Natural killer cell (primary cell): ENCODE measurements at regions not wholly inside any gene's neighbourhood (a gene's known extent, or its start where the extent isn't known, plus 50 kb on each side); places are given as distances from the start of the nearest gene placed in this dataset.

Source experiments
- ATAC-seq, 3 donors: fragments of 150-1000 bp in 2 of 3; fragments of 200-7000 bp in 1 of 3; cut with Tn5 transposase; 1 replicate in 1 of 3; 2 replicates in 2 of 3; pipeline ENCODE4 v1.10.0; 2021; ENCODE audit warnings: mild to moderate bottlenecking in 2 of 3, moderate library complexity in 2 of 3
- DNase-seq, 2 donors: peaks; one replicate each; pipeline versions ENCODE4 v3.0.0 to v3.0.0-alpha.2; 2013 to 2021; ENCODE audit warnings: mixed read lengths in 1 of 2
- H3K27ac ChIP-seq: one replicate; pipeline ENCODE4 v1.5.1; 2013; ENCODE audit warnings: mild to moderate bottlenecking, low read length
- H3K27me3 ChIP-seq: one replicate; pipeline ENCODE4 v1.6.1; 2013; ENCODE audit warnings: low read length; ENCODE audit not compliant: control insufficient read depth, insufficient read depth
- H3K36me3 ChIP-seq: one replicate; pipeline ENCODE4 v1.6.1; 2013; ENCODE audit warnings: low read length; ENCODE audit not compliant: control insufficient read depth, insufficient read depth
- H3K4me1 ChIP-seq: one replicate; pipeline ENCODE4 v1.6.1; 2013; ENCODE audit warnings: low read length; ENCODE audit not compliant: control insufficient read depth, insufficient read depth
- H3K4me3 ChIP-seq: one replicate; pipeline ENCODE4 v1.5.1; 2013; ENCODE audit warnings: low read length
- H3K9me3 ChIP-seq: one replicate; pipeline ENCODE4 v1.6.1; 2013; ENCODE audit warnings: low read length; ENCODE audit not compliant: control insufficient read depth, insufficient read depth
- H3K27ac Mint-ChIP-seq, 2 donors: one replicate each; pipeline ENCODE4 v1.8.0; 2022; ENCODE audit warnings: mild to moderate bottlenecking in 2 of 2, mixed read lengths in 2 of 2, moderate library complexity in 1 of 2
- H3K27me3 Mint-ChIP-seq, 2 donors: one replicate each; pipeline ENCODE4 v1.8.0; 2022; ENCODE audit warnings: low read depth in 2 of 2, mixed read lengths in 2 of 2
- H3K36me3 Mint-ChIP-seq: one replicate; pipeline ENCODE4 v1.8.0; 2022; ENCODE audit warnings: mixed read lengths
- H3K4me1 Mint-ChIP-seq, 2 donors: one replicate each; pipeline ENCODE4 v1.8.0; 2022; ENCODE audit warnings: mixed read lengths in 2 of 2
- H3K4me3 Mint-ChIP-seq: one replicate; pipeline ENCODE4 v1.8.0; 2022; ENCODE audit warnings: mild to moderate bottlenecking, moderate library complexity, mixed read lengths
- H3K9me3 Mint-ChIP-seq, 2 donors: one replicate each; pipeline ENCODE4 v1.8.0; 2022; ENCODE audit warnings: mixed read lengths in 2 of 2
- WGBS: methylation state at CpG from one replicate; pipeline ENCODE4 v1.1.7; 2013; ENCODE audit warnings: missing lambda C conversion rate; ENCODE audit not compliant: insufficient coverage; 5-methylcytosine and 5-hydroxymethylcytosine counted together
- intact Hi-C: fragments of 100-400 bp; cut with micrococcal nuclease; formaldehyde crosslinking; loops from one replicate; pipeline ENCODE4 v1.14.2; 2022
- TF ChIP-seq, protein P1 (sequence below): fragments of 200-600 bp; IDR thresholded peaks from one replicate; pipeline ENCODE4 v1.8.0; 2022; ENCODE audit warnings: antibody characterized with exemption

DNA sequence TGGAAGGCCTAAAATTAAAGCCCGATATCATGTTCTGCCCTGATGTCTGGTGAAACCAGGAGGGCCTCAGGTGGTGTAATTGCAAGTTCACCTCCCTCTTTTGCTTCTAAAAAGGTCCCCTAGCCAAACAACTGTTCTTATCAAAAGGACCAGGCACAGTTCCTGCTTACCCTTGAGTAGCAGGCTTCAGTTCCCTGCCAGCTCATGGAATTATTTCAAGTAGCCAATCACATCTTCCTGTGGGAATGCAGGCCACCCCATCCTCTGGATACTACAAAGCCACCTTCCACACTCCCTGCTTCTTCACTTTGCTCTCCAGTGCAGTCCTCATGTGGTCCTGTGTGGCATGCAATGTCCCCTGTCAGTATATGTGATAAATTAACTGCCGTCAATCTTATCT lies 97.7 kb upstream of the GALNT17 start:
- H3K27me3 ChIP-seq: no peaks in the 10 kb centered on the region
- no peaks in the 10 kb centered on the region for H3K36me3 ChIP-seq
- WGBS: 98% methylated on average over 2 of the region's 2 CpGs
- no peaks in the 10 kb centered on the region for H3K4me1 Mint-ChIP-seq
- ATAC-seq (no peak), DNase-seq (no peak)
- TF ChIP-seq, protein P1, sequence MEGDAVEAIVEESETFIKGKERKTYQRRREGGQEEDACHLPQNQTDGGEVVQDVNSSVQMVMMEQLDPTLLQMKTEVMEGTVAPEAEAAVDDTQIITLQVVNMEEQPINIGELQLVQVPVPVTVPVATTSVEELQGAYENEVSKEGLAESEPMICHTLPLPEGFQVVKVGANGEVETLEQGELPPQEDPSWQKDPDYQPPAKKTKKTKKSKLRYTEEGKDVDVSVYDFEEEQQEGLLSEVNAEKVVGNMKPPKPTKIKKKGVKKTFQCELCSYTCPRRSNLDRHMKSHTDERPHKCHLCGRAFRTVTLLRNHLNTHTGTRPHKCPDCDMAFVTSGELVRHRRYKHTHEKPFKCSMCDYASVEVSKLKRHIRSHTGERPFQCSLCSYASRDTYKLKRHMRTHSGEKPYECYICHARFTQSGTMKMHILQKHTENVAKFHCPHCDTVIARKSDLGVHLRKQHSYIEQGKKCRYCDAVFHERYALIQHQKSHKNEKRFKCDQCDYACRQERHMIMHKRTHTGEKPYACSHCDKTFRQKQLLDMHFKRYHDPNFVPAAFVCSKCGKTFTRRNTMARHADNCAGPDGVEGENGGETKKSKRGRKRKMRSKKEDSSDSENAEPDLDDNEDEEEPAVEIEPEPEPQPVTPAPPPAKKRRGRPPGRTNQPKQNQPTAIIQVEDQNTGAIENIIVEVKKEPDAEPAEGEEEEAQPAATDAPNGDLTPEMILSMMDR: no peak
- no peaks in the 10 kb centered on the region for H3K36me3 Mint-ChIP-seq
- no peak overlapping the region for H3K4me3 ChIP-seq
- H3K9me3 ChIP-seq: peaks cover 3% of the 10 kb centered on the region
- H3K4me1 ChIP-seq: no peaks in the 10 kb centered on the region
- H3K27ac Mint-ChIP-seq: no peak overlapping the region
- peaks cover 13 to 20% of the 10 kb centered on the region in 2 donors for H3K9me3 Mint-ChIP-seq
- no peak overlapping the region for H3K4me3 Mint-ChIP-seq
- intact Hi-C loops: no loop called here
- H3K27ac ChIP-seq: no peak overlapping the region
- H3K27me3 Mint-ChIP-seq: no peaks in the 10 kb centered on the region

DNA sequence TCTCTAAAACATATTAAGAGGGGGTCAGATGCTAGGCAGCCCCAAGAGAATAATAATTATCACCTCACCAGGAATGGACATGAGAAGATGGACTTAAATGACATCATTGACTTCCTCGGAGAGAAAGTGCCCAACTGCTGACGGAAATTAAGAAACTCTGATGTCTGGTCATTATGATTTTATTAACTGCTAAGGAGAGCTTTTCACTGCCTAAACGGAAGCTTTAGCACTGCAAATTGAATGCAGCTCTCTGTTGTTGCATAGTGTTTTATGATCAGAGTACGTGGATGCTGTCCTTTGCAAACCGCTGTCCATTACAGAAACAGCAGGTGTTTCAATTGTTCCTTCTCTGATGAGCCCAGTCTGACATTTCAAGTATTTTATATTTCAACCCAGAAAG lies 89.4 kb upstream of the GALNT17 start:
- H3K4me1 ChIP-seq: no peaks in the 10 kb centered on the region
- H3K27me3 Mint-ChIP-seq: no peaks in the 10 kb centered on the region
- intact Hi-C loops: no loop called here
- no peaks in the 10 kb centered on the region for H3K36me3 Mint-ChIP-seq
- DNase-seq (no peak), ATAC-seq (no peak)
- no peaks in the 10 kb centered on the region for H3K4me1 Mint-ChIP-seq
- WGBS: 80% methylated on average over 5 of the region's 5 CpGs
- H3K27ac Mint-ChIP-seq: no peak overlapping the region
- H3K36me3 ChIP-seq: no peaks in the 10 kb centered on the region
- TF ChIP-seq, protein P1: no peak
- peaks cover 7% of the 10 kb centered on the region for H3K9me3 ChIP-seq
- H3K27ac ChIP-seq: no peak overlapping the region
- H3K9me3 Mint-ChIP-seq: peaks cover 14 to 17% of the 10 kb centered on the region in 2 donors
- H3K4me3 ChIP-seq: no peak overlapping the region
- no peak overlapping the region for H3K4me3 Mint-ChIP-seq
- H3K27me3 ChIP-seq: no peaks in the 10 kb centered on the region

DNA sequence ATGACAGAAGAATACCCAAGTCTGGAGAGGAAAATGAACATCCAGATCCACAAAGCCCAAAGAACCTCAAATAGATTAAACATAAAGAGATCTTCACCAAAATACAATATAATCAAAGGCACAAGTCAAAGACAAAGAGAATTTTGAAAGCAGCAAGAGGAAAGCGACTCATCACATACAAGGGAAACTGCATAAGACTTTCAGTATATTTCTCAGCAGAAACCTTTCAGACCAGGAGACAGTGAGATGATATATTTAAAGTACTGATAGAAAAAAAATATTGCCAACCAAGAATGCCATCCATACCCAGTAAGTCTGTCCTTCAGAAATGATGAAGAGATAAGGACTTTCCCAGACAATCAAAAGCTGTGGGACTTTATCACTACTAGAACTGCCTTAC lies 81.5 kb upstream of the GALNT17 start:
- intact Hi-C loops: no loop called here
- Histone ChIP-seq H3K4me1 (no peaks in the 10 kb centered on the region), H3K4me3 (no peak overlapping the region), H3K36me3 (no peaks in the 10 kb centered on the region), H3K27ac (no peak overlapping the region), H3K27me3 (no peaks in the 10 kb centered on the region), H3K9me3 (peaks cover 17% of the 10 kb centered on the region)
- Mint-ChIP-seq H3K36me3 (peaks cover 11% of the 10 kb centered on the region), H3K27me3 (no peaks in the 10 kb centered on the region), H3K4me3 (no peak overlapping the region), H3K4me1 (no peaks in the 10 kb centered on the region), H3K9me3 (peaks cover 11 to 19% of the 10 kb centered on the region in 2 donors), H3K27ac (no peak overlapping the region)
- no peak for DNase-seq
- WGBS: 80% methylated on average over 1 of the region's 1 CpG
- TF ChIP-seq, protein P1: no peak
- ATAC-seq: no peak

DNA sequence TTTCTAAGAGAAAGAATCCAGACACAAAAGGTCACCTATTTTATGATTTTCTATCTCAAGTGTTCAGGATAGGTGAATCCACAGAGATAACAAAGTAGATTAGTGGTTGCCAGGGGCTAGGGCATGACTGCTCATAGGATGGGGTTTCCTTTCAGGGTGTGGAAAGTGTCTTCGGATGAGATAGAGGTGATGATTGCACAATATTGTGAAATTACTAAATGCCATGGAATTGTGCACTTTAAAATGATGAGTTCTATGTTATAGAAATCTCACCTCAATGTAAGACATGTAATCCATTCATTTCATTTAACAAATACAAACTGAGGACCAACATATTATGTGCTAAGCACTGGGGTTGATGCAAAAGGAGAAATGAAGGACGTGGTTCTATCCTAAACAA lies 76.4 kb upstream of the GALNT17 start:
- no peaks in the 10 kb centered on the region for H3K27me3 Mint-ChIP-seq
- no peak for ATAC-seq
- no peaks in the 10 kb centered on the region for H3K27me3 ChIP-seq
- DNase-seq: no peak
- H3K9me3 Mint-ChIP-seq: peaks cover 8 to 14% of the 10 kb centered on the region in 2 donors
- H3K4me1 ChIP-seq: no peaks in the 10 kb centered on the region
- H3K9me3 ChIP-seq: peaks cover 7% of the 10 kb centered on the region
- TF ChIP-seq, protein P1: no peak
- H3K4me3 Mint-ChIP-seq: no peak overlapping the region
- WGBS: 82% methylated on average over 2 of the region's 2 CpGs
- H3K27ac ChIP-seq: no peak overlapping the region
- peaks cover 4% of the 10 kb centered on the region for H3K36me3 Mint-ChIP-seq
- no peaks in the 10 kb centered on the region for H3K36me3 ChIP-seq
- H3K4me1 Mint-ChIP-seq: no peaks in the 10 kb centered on the region
- H3K27ac Mint-ChIP-seq: no peak overlapping the region
- H3K4me3 ChIP-seq: no peak overlapping the region
- intact Hi-C loops: no loop called here
